Stomach smooth muscle (tissue), 2 donors: ENCODE measurements at regions not wholly inside any gene's neighbourhood (a gene's known extent, or its start where the extent isn't known, plus 50 kb on each side); places are given as distances from the start of the nearest gene placed in this dataset.

ENCODE experiments used
- H3K27ac ChIP-seq: one replicate; pipeline ENCODE4 v1.7.0; 2013; ENCODE audit warnings: mild to moderate bottlenecking, low read length, inconsistent platforms
- H3K27me3 ChIP-seq, 2 donors: one replicate each; pipeline ENCODE4 v1.7.0; 2013; ENCODE audit warnings: low read length in 2 of 2; ENCODE audit not compliant: insufficient read depth in 2 of 2, control insufficient read depth in 1 of 2
- H3K36me3 ChIP-seq, 2 donors: one replicate each; pipeline ENCODE4 v1.7.0; 2013; ENCODE audit warnings: low read length in 2 of 2; ENCODE audit not compliant: control insufficient read depth in 2 of 2, insufficient read depth in 2 of 2
- H3K4me1 ChIP-seq: one replicate; pipeline ENCODE4 v1.7.0; 2013; ENCODE audit warnings: low read length; ENCODE audit not compliant: control insufficient read depth, insufficient read depth
- H3K4me3 ChIP-seq, 2 donors: one replicate each; pipeline ENCODE4 v1.7.0; 2013; ENCODE audit warnings: low read length in 2 of 2
- H3K9ac ChIP-seq, 2 donors: one replicate each; pipeline ENCODE4 v1.7.0; 2013; ENCODE audit warnings: low read length in 2 of 2, mild to moderate bottlenecking in 1 of 2
- H3K9me3 ChIP-seq, 2 donors: one replicate each; pipeline ENCODE4 v1.7.0; 2013; ENCODE audit warnings: low read length in 2 of 2; ENCODE audit not compliant: control insufficient read depth in 2 of 2
- donor health status: healthy.
- donor health status: Pancreatic carcinoma.

DNA sequence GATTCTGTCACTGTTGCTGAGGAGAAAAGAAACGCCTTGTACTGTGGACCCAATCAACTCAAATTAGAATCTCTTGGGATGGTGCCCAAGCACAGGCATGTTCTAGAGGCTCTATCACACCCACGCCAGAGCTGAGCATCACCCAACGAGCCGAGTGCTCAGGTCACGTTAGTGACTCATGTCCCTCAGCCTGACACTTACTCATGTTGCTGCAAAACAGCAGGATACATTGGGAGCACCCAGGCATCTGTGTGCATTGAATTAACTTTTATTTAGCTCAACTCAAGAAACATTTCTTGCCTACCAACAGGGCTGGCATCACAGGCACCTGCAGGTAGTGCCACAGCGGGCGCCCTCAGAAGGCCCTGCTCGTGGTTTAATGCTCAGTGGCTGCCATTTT, 149.8 kb downstream of the ETS2 start:
- no peak overlapping the region for H3K9ac ChIP-seq
- H3K36me3 ChIP-seq, result no peaks in the 10 kb centered on the region
- peaks cover 8% of the 10 kb centered on the region for H3K4me1 ChIP-seq
- no peaks in the 10 kb centered on the region for H3K9me3 ChIP-seq
- H3K4me3 ChIP-seq, result no peak overlapping the region
- no peaks in the 10 kb centered on the region for H3K27me3 ChIP-seq
- no peak overlapping the region for H3K27ac ChIP-seq

DNA sequence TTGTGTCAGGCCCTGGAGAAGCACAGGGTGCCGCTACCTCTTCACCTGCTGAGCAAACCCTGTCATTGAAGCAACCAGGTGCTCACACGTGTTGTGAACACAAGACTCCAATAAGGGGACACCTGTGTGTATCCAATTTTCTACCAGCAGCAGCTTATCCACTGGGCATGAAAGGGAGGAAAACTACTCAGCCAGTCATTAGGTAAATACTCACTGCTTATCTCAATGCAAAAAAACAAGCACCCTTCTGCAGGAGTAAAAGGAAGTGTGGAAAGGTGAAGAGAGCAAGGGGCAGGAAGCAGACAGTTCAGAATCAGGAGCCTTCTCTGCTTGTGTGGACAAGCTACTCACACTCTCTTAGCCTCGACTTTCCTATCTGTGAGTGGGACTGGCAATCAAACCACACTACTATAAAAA, 148.9 kb downstream of the ETS2 start:
- no peaks in the 10 kb centered on the region for H3K27me3 ChIP-seq
- H3K4me1 ChIP-seq, result peaks cover 6% of the 10 kb centered on the region
- H3K27ac ChIP-seq, result no peak overlapping the region
- no peak overlapping the region for H3K9ac ChIP-seq
- H3K4me3 ChIP-seq, result no peak overlapping the region
- no peaks in the 10 kb centered on the region for H3K36me3 ChIP-seq
- no peaks in the 10 kb centered on the region for H3K9me3 ChIP-seq

DNA sequence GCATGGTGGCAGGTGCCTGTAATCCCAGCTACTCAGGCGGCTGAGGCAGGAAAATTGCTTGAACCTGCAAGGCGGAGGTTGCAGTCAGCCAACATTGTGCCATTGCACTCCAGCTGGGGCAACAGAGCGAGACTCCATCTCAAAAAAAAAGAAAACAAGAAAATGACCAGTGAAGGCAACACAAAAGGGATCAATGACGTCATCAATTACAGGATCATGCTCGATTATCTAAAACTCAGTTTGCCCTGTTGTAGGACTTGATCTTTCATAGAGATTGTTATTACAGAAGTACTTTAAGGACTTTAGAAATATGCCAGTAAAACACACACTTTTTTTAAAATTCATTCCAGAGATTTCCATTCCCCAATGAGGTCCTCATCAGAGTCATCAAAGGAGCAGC, 147.8 kb downstream of the ETS2 start:
- Histone ChIP-seq H3K9ac (no peak overlapping the region), H3K4me1 (no peaks in the 10 kb centered on the region), H3K27me3 (no peaks in the 10 kb centered on the region), H3K36me3 (no peaks in the 10 kb centered on the region), H3K27ac (no peak overlapping the region), H3K9me3 (no peaks in the 10 kb centered on the region), H3K4me3 (no peak overlapping the region)

DNA sequence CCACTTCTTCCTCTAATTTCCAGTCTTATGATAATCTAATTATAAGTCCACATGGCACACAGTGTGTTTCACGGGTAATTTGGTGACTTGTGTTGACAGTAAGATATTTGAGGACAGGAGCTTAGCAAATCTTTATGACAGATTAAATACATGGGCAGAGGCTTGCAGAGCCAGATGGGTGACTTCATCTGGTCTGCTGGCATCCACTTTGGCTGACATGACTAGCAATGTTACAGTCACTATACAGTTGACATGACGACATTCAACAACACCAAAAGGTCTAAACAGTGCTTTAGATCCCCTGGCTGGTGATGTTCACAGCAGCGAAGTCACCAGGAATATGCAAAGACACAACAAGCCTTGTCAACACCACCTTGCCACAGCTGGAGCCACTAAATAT, 147.2 kb downstream of the ETS2 start:
- H3K9me3 ChIP-seq, result no peaks in the 10 kb centered on the region
- H3K4me3 ChIP-seq, result no peak overlapping the region
- H3K27ac ChIP-seq, result no peak overlapping the region
- no peaks in the 10 kb centered on the region for H3K27me3 ChIP-seq
- no peak overlapping the region for H3K9ac ChIP-seq
- no peaks in the 10 kb centered on the region for H3K4me1 ChIP-seq
- no peaks in the 10 kb centered on the region for H3K36me3 ChIP-seq

DNA sequence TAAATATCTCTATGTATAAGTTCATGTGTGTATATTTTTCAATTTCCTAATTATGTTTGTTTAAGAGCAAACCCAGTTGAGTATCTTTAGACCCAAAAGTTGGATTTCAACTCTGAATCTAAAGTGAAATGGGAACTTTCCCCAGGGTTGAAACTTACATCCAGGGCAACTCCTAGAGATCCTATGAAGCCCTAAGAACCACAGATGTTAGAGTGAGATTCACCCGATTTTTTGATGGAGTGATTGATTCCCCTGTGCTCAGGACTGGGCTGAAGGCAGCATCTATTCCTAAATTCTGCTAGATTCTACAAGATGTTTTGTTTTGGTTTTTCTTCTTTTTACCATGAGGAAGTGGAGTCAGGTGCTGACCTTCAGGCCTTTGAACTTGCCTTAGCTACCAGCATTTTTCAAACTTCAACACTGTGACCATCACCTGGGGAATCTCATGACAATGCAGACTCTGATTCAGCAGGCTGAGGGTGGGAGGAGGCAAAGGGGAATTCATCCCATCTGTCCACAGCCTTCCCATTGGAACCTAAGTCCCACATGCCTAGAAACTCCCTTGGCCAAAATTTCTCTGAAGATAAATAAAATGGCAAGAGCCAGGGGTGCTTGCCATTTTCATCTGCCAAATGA, 145.5 kb downstream of the ETS2 start:
- no peak overlapping the region for H3K27ac ChIP-seq
- no peaks in the 10 kb centered on the region for H3K9me3 ChIP-seq
- H3K9ac ChIP-seq, result no peak overlapping the region
- no peaks in the 10 kb centered on the region for H3K4me1 ChIP-seq
- no peaks in the 10 kb centered on the region for H3K27me3 ChIP-seq
- H3K36me3 ChIP-seq, result no peaks in the 10 kb centered on the region
- H3K4me3 ChIP-seq, result no peak overlapping the region

DNA sequence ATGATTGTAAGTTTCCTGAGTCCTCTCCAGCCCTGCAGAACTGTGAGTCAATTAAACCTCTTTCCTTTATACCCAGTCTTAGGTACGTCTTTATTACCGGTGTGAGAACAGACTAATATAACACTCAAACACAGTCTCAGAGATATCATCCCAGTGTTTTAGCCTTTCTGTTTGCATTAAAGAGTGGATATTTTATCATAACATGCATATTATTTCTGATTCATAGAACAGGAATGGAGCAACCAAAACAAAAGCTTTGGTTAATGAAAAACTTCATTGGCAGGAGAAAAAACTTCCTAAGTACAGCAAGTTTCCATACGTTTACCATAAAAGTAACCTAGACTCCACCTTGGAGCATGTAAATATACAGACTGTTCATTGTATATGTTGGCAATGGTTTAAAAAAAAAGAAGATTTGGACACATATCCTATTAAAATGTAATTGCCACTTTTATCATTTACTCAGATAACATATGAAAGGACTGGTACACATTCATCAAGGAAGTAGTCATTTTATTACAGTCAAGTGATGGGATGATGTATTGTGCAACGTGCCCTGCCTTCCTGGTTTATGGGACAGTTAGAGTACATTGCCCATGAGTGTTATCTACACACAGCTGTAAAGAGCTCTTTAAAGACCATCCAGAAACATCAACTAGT, 144.8 kb downstream of the ETS2 start:
- H3K27me3 ChIP-seq, result no peaks in the 10 kb centered on the region
- H3K36me3 ChIP-seq, result no peaks in the 10 kb centered on the region
- H3K9me3 ChIP-seq, result no peaks in the 10 kb centered on the region
- H3K27ac ChIP-seq, result no peak overlapping the region
- H3K4me3 ChIP-seq, result no peak overlapping the region
- no peak overlapping the region for H3K9ac ChIP-seq
- no peaks in the 10 kb centered on the region for H3K4me1 ChIP-seq

DNA sequence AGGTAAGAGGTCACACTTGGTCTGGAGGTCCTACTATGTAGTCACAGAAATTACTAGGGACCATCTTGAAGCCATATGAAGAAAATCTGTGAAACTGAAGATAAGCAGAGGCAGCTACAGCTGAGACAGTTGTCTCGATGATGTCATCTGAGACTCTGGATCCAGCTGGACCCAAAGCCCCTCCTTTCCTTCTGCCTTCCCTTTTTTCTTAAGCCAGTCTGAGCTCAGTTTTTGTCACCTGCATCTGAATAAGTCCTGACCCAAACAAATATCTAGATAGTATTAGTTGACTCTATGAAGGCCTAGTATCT, 143.3 kb downstream of the ETS2 start:
- Histone ChIP-seq H3K27me3 (no peaks in the 10 kb centered on the region), H3K9ac (no peak overlapping the region), H3K4me1 (no peaks in the 10 kb centered on the region), H3K9me3 (no peaks in the 10 kb centered on the region), H3K36me3 (no peaks in the 10 kb centered on the region), H3K4me3 (no peak overlapping the region), H3K27ac (no peak overlapping the region)

DNA sequence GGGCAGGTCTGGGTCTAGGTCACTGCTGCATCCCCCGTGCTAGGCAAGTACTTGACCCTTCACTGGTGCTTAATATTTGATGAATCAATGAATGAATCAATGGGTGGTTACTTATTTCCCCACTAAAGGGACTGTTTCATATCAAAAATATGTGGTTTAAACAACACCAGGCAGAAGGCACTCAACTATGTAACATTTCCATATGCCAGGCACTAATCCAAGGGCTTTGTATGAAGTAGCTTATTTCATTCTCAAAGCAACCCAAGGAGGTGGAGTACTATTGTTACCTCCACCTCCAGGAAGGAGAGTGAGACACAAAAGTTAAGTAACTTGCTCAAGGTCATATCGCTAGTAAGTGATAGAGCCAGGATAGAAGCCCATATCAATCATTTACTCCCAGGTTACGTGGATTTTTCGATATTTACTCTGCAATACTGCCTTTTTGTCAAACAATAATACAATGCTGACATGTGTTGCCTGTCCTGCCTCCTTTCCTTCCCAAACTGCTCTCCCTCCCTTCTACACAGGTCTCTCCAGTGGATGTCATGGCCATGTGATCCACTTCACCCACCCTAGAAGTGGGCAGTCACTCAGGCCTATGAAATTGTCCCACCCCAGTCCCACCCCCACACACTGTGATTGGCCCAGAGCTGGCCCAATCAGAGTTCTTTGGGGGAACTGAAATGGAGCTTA, 142.8 kb downstream of the ETS2 start:
- H3K9ac ChIP-seq, result no peak overlapping the region
- H3K9me3 ChIP-seq, result no peaks in the 10 kb centered on the region
- no peak overlapping the region for H3K4me3 ChIP-seq
- H3K4me1 ChIP-seq, result no peaks in the 10 kb centered on the region
- no peak overlapping the region for H3K27ac ChIP-seq
- H3K27me3 ChIP-seq, result no peaks in the 10 kb centered on the region
- H3K36me3 ChIP-seq, result no peaks in the 10 kb centered on the region

DNA sequence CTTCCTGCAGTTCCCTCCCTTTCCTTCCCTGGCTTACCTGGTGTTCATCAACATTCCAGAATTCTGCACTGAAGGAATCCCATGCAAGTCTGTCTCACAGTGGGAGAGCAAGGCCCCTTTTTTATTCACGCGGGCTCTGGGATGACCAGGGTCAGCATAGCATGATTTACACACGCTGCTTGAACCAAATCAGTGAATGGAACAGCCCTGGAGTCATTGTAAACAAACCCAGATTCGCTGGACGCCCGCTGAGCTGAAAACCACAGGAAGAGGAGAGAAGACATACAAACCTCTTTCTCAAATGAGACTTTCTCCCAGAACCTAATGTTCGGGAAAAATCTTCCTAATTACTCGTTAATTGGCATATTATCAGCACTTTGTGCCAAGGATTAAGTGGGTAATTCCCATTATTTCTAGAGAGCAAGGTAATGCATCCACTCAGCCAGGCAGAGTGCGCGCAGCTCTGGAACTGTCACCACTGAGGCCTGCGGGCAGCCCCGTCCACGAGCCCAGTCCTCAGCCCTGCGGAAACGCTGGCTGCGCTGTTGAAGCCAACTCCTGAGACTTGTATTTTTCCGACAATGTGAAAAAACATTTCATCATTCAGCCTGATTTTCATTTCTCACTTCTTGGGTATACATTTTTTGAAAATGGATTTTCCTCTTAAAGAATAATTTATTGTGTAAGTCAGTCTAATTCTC, 140.0 kb downstream of the ETS2 start:
- H3K27ac ChIP-seq, result no peak overlapping the region
- H3K36me3 ChIP-seq, result no peaks in the 10 kb centered on the region
- no peak overlapping the region for H3K9ac ChIP-seq
- H3K9me3 ChIP-seq, result no peaks in the 10 kb centered on the region
- H3K4me3 ChIP-seq, result no peak overlapping the region
- H3K4me1 ChIP-seq, result no peaks in the 10 kb centered on the region
- H3K27me3 ChIP-seq, result no peaks in the 10 kb centered on the region

DNA sequence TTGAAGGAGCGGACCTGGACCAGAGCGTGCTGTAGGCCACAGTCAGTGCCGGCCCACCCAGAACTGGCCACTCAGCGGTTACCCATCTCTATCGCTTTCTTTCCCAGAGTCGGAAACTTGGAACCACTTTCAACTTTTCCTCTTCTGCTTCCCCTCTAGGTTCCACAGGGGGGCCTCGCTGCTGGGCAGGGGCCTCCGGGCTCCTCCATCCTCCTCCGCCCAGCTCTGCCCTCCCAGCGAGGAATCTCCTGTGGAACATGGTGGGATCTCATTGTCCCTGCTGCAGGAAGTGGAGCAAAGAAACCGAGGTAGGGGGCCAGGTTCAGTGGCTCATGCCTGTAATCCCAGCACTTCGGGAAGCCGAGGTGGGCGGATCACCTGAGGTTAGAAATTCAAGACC, 139.2 kb downstream of the ETS2 start:
- no peak overlapping the region for H3K27ac ChIP-seq
- H3K27me3 ChIP-seq, result no peaks in the 10 kb centered on the region
- no peaks in the 10 kb centered on the region for H3K36me3 ChIP-seq
- H3K4me1 ChIP-seq, result no peaks in the 10 kb centered on the region
- H3K9ac ChIP-seq, result no peak overlapping the region
- no peaks in the 10 kb centered on the region for H3K9me3 ChIP-seq
- H3K4me3 ChIP-seq, result no peak overlapping the region

DNA sequence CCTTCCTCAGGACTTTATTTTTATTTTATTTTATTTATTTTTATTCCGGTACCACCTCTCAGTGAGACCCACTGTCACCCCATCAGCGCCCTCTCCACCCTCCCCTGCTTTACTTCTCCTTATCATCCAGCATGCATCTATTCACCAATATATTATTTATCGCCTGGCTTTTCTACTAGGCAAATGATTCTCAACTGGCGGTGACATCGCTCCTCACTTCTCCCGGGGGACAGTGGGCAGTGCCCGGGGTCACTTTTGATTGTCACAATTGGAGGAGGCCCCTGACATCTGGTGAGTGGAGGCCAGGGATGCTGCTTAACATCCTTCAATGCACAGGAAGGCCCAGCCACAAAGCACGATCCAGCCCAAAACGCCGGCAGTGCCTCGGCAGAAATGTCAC, 138.7 kb downstream of the ETS2 start:
- no peak overlapping the region for H3K27ac ChIP-seq
- H3K4me1 ChIP-seq, result no peaks in the 10 kb centered on the region
- H3K36me3 ChIP-seq, result no peaks in the 10 kb centered on the region
- no peaks in the 10 kb centered on the region for H3K27me3 ChIP-seq
- no peak overlapping the region for H3K4me3 ChIP-seq
- H3K9me3 ChIP-seq, result no peaks in the 10 kb centered on the region
- no peak overlapping the region for H3K9ac ChIP-seq
